Activated naive CD8-positive, alpha-beta T cell (primary cell): ENCODE measurements at regions not wholly inside any gene's neighbourhood (a gene's known extent, or its start where the extent isn't known, plus 50 kb on each side); places are given as distances from the start of the nearest gene placed in this dataset.
A peak's percentile ranks its signal among the peaks of the same experiment; 100 is the strongest.

Source experiments
- H3K27ac Mint-ChIP-seq: one replicate; pipeline ENCODE4 v1.8.0; 2021; ENCODE audit warnings: mixed read lengths
- H3K27me3 Mint-ChIP-seq: one replicate; pipeline ENCODE4 v1.8.0; 2021; ENCODE audit warnings: mixed read lengths
- H3K36me3 Mint-ChIP-seq: one replicate; pipeline ENCODE4 v1.8.0; 2021; ENCODE audit warnings: mixed read lengths
- H3K4me1 Mint-ChIP-seq: one replicate; pipeline ENCODE4 v1.8.0; 2021; ENCODE audit warnings: low read depth, mixed read lengths
- H3K4me3 Mint-ChIP-seq: one replicate; pipeline ENCODE4 v1.8.0; 2021; ENCODE audit warnings: mild to moderate bottlenecking, mixed read lengths
- H3K9me3 Mint-ChIP-seq: one replicate; pipeline ENCODE4 v1.8.0; 2021; ENCODE audit warnings: low read depth, mixed read lengths

DNA sequence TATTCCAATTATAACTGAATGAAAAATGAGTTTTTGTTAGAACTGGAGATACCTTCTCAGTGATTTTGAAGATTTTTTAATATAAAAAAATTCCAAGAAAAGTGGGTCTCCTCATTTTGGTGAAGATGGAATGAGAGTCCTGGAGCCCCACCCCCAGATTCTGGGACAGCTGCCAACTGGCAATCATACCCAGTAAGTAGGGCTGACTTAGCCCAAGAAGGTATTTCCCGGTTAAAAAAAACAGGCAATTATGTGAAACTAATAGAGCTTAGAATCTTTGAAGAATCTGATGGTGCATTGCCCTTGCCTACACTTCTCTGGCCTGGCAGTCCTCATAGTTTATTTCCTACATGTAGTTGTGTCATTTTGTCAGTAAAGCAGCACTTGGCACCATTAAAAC, 52.8 kb upstream of the VWDE start:
- Mint-ChIP-seq H3K27me3 (peaks cover 10% of the 10 kb centered on the region), H3K9me3 (no peaks in the 10 kb centered on the region), H3K27ac (no peak overlapping the region), H3K36me3 (no peaks in the 10 kb centered on the region), H3K4me1 (no peaks in the 10 kb centered on the region), H3K4me3 (no peak overlapping the region)

DNA sequence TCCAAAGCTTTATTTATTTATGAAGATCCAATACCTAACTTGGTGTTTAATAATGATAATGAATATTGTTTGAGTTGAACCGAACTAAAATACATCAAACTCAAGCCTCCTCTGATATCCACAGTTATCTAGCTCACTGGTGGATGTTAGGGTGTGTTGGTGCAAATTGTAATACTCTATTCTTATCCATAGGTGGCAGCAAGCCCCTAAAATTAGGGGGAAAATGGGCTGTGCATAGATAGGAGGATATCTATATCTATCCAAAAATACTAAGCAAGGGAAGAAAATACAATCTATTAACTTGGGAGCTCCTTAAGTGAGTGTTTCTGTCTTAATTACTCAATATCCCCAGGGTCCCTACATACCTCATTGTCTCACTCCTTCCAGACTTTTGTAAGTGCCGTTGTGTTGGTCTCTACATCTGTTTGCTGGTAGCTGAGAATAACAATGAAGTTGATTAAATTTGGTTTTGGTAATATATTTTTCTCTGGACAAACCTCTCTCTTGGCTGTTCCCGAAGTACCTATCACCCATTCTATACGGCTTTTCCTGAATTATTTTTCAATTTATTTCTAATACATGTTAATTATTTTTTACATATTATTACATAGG, 55.0 kb upstream of the VWDE start:
- Mint-ChIP-seq H3K9me3 (no peaks in the 10 kb centered on the region), H3K36me3 (no peaks in the 10 kb centered on the region), H3K4me3 (no peak overlapping the region), H3K4me1 (no peaks in the 10 kb centered on the region), H3K27ac (no peak overlapping the region), H3K27me3 (peaks cover 10% of the 10 kb centered on the region)

DNA sequence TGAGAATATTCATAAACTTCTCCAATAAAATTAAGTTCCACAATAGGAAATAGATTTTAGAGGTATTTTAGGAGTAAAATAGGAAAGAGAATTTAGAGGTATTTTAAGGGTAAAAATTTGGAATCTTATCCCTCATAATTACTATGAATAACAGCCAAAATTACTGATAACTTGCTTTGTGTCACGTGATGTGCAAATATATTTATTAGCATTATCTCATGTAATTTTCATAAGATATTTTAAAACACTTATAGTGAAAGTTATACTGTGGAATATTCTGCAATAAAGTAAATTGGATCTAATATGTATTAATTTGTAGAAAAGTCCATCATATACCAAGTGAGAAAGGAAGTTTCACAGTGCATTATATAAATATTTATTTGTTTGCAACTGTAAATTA, 64.2 kb upstream of the VWDE start:
- no peak overlapping the region for H3K27ac Mint-ChIP-seq
- H3K4me1 Mint-ChIP-seq: no peaks in the 10 kb centered on the region
- no peaks in the 10 kb centered on the region for H3K36me3 Mint-ChIP-seq
- no peak overlapping the region for H3K4me3 Mint-ChIP-seq
- peaks cover 2% of the 10 kb centered on the region for H3K27me3 Mint-ChIP-seq
- no peaks in the 10 kb centered on the region for H3K9me3 Mint-ChIP-seq

DNA sequence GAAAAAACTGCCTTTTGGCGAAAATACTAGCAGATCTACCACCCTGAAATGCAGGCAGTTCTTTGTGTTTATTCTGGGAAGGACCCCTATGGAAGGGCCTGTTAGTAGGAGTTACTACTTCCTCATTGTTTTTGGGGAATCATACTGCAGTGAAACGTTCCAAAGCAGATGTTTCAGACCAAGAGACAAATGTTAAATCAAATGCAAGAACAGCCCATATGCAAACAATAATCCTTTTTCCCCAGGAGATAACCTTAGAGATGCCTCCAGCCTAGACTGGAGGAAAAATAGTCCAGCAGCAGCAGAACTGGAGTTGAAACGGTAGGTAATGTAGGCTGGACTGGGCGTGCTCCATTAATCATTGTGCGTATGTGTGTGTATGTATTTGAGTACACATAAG, 65.9 kb upstream of the VWDE start:
- H3K4me3 Mint-ChIP-seq: no peak overlapping the region
- H3K27me3 Mint-ChIP-seq: peaks cover 2% of the 10 kb centered on the region
- H3K36me3 Mint-ChIP-seq: no peaks in the 10 kb centered on the region
- H3K4me1 Mint-ChIP-seq: no peaks in the 10 kb centered on the region
- H3K27ac Mint-ChIP-seq: no peak overlapping the region
- H3K9me3 Mint-ChIP-seq: no peaks in the 10 kb centered on the region

DNA sequence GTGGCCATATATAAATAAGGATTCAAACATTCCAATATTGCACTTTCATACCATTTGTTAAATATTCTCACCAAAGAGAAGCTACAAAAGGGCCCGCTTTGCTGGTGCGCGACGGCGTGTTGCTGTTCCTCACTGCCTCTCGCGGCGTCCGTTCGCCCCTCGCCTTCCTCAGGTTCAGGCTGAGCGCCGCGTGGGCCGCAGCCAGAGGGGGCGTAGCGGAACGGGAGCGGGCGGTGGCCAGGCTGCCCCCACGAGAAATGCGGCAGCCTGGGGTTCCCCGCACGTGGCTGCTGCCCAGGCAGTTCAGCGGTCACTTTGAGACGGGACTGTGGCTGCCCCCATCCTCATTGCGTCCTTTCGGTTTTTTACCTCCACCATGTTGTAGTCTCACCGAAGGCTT, 67.3 kb upstream of the VWDE start:
- Mint-ChIP-seq H3K4me1 (no peaks in the 10 kb centered on the region), H3K4me3 (no peak overlapping the region), H3K9me3 (no peaks in the 10 kb centered on the region), H3K27me3 (peaks cover 2% of the 10 kb centered on the region), H3K27ac (no peak overlapping the region), H3K36me3 (no peaks in the 10 kb centered on the region)

DNA sequence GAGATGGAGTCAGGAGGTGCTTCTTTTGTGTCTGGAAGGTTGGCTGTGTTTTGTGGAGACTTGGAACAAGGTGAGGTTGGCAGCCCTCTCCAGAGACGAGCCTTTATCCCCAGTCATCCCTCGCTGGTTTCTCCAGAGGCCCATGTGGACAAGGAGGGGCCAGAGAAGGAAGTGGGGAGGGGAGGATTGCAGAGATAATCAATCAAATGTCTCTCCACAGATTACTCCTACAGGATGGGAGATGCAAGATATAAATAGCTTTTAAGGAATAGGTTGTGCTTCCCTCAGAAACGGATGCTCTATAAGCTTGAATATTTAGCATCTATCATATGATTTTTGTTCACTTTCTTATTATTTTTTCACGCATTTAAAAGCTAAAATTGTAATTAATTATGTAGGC, 70.4 kb upstream of the VWDE start:
- no peak overlapping the region for H3K27ac Mint-ChIP-seq
- H3K4me3 Mint-ChIP-seq: no peak overlapping the region
- no peaks in the 10 kb centered on the region for H3K27me3 Mint-ChIP-seq
- no peaks in the 10 kb centered on the region for H3K4me1 Mint-ChIP-seq
- H3K36me3 Mint-ChIP-seq: no peaks in the 10 kb centered on the region
- no peaks in the 10 kb centered on the region for H3K9me3 Mint-ChIP-seq

DNA sequence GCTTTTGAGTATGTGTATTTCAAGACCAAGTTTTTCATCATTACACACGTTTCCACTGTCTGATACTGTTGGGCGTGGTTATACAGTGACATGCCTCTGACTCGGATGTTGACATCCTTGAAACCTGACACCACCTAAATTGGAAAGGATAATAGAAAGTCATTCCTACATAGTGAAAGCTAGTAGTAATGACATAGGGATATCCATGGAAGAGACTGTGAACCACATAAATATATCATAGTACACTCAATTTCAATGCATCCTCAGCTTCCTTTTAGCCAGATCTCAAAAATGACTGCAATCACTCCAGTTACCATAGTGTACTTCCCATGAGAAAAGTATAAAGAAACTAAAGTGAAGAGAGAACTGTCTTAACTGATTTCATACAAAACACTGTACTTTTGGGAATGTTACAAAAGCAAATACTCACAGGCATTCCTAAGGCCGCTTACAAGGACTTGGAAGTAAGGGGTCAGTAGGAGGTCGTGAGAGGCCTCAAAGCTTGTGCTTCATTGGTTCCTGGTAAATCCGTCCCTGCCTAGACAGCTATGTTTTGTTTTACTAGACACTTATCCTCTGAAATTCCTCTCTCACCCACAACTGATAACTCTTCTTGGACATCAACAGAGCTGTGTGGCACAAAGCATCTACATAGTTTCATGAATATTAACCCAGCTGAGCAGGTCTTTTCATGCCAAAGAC, 71.8 kb upstream of the VWDE start:
- no peaks in the 10 kb centered on the region for H3K4me1 Mint-ChIP-seq
- no peaks in the 10 kb centered on the region for H3K36me3 Mint-ChIP-seq
- no peak overlapping the region for H3K4me3 Mint-ChIP-seq
- no peaks in the 10 kb centered on the region for H3K9me3 Mint-ChIP-seq
- H3K27me3 Mint-ChIP-seq: no peaks in the 10 kb centered on the region
- H3K27ac Mint-ChIP-seq: no peak overlapping the region

DNA sequence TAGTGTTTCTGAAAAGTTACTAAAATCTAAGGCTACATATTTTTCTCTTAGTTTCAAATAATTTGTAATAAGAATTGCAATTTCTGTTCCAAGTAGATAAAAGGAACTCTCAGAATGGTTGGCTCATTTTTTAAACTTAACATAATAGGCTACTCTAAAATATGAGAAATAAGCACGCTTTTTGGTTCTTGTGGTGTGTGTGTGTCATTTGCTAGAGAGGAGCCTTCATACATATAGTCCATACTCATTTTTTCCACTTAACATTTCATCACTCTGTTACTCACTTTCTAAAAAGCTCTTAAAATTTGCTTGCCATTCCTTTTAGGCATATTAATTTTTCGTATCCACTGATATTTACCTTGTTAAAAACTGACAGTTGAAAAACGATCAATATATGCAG, 74.0 kb upstream of the VWDE start:
- H3K9me3 Mint-ChIP-seq: no peaks in the 10 kb centered on the region
- H3K4me3 Mint-ChIP-seq: no peak overlapping the region
- peaks cover 7% of the 10 kb centered on the region for H3K4me1 Mint-ChIP-seq
- no peak overlapping the region for H3K27ac Mint-ChIP-seq
- no peaks in the 10 kb centered on the region for H3K36me3 Mint-ChIP-seq
- H3K27me3 Mint-ChIP-seq: no peaks in the 10 kb centered on the region

DNA sequence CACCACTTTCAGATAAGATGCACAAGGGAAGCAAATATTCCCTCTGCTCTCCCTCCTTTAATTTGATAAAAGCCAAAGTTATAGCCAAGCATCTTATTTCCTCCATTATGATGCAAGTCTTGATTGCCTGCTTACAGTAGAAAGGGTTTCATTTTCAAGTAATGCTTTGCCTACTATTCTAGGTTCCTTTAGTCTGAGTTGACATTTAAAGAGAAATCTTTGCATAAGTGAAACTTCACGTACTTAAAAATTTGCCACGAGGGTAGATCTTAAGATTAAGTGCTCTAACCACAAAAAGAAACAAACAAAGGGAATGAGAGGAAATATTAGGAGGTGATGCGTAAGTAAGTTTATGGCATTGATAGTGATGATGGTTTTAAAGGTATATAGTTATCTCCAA, 78.1 kb upstream of the VWDE start:
- Mint-ChIP-seq H3K4me1 (peaks cover 9% of the 10 kb centered on the region), H3K27me3 (no peaks in the 10 kb centered on the region), H3K9me3 (no peaks in the 10 kb centered on the region), H3K36me3 (no peaks in the 10 kb centered on the region), H3K4me3 (peak overlapping the region; percentile 57), H3K27ac (no peak overlapping the region)

DNA sequence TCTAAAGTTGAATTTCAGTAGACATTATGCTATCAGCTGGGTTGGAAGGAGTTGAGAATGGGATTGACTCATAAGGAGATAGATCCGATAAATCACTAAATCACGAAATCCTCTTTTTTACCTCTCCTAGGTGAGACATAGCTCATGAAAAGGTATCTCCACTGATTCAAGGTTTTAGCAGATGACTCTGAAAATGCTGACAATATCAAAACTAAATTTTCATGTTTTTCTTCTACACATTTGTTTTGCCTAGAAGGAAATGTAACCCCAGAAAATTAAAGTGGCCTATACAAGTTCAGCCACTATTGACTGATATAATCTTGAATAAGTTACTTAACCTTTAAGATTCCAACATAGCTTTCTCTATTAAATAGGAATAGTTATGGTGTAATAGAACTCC, 82.2 kb upstream of the VWDE start:
- H3K36me3 Mint-ChIP-seq: no peaks in the 10 kb centered on the region
- H3K4me3 Mint-ChIP-seq: no peak overlapping the region
- no peaks in the 10 kb centered on the region for H3K9me3 Mint-ChIP-seq
- H3K27me3 Mint-ChIP-seq: peaks cover 5% of the 10 kb centered on the region
- H3K27ac Mint-ChIP-seq: no peak overlapping the region
- H3K4me1 Mint-ChIP-seq: peaks cover 9% of the 10 kb centered on the region

DNA sequence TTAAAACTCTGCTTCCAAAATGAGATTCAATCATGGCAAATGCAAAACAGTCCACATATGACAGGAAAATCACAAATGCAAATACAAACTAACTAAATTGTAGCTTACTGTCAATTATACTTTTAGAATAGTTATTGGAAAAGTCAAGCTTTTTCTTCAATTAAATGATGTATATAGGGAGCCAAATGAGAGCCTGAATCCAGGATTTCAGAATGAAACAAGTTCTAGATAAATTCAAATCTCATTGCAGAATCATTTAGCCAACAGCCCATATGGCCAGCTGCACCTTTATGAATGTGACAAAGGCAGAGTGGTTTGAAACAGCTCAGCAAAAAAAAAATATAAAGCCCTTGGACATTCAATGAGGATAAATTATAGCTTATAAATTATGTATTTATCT, 82.2 kb upstream of the SCIN start:
- no peak overlapping the region for H3K27ac Mint-ChIP-seq
- no peaks in the 10 kb centered on the region for H3K9me3 Mint-ChIP-seq
- H3K4me3 Mint-ChIP-seq: no peak overlapping the region
- H3K36me3 Mint-ChIP-seq: no peaks in the 10 kb centered on the region
- peaks cover 6% of the 10 kb centered on the region for H3K27me3 Mint-ChIP-seq
- H3K4me1 Mint-ChIP-seq: no peaks in the 10 kb centered on the region

DNA sequence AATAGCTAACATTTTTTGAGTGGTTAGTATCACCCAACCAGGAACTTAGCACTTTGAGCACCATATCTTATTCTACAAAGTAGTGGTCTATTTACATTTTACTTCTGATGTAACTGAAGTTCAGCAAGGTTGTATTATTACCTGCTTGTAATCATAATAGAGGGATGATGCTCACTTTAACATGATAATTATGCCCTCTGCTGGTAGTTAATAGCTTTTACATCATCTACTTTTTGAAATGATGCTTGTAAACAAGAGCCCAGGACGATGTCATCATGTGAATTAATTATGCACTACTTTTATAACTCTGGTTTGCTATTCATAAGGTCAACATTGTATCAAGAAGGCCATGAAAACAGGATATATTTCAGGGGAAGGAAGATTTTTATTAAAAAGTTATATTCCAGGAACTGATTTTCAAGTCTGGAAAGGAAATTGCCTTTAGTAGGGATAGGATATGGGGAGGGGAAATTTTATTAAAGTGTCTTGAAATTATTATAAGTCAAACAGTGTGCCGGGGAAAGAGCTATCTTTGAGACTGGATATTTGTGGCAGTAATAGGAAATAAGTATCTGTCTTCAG, 80.3 kb upstream of the SCIN start:
- no peak overlapping the region for H3K27ac Mint-ChIP-seq
- no peaks in the 10 kb centered on the region for H3K4me1 Mint-ChIP-seq
- H3K27me3 Mint-ChIP-seq: peaks cover 8% of the 10 kb centered on the region
- no peaks in the 10 kb centered on the region for H3K36me3 Mint-ChIP-seq
- no peak overlapping the region for H3K4me3 Mint-ChIP-seq
- no peaks in the 10 kb centered on the region for H3K9me3 Mint-ChIP-seq

DNA sequence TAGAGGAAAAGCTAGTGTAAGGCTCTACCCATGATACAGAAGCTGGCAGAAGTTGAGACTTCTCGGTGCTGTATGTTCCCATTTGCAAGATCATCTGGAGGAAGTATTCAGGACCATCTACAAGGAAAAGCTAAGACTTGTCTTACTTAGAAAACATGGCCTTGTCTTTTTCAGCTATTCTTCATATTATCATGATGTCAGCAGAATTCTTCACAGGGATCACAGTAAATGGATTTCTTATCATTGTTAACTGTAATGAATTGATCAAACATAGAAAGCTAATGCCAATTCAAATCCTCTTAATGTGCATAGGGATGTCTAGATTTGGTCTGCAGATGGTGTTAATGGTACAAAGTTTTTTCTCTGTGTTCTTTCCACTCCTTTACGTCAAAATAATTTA, 79.6 kb upstream of the SCIN start:
- no peaks in the 10 kb centered on the region for H3K4me1 Mint-ChIP-seq
- H3K4me3 Mint-ChIP-seq: no peak overlapping the region
- H3K27me3 Mint-ChIP-seq: peaks cover 10% of the 10 kb centered on the region
- no peaks in the 10 kb centered on the region for H3K9me3 Mint-ChIP-seq
- H3K27ac Mint-ChIP-seq: no peak overlapping the region
- H3K36me3 Mint-ChIP-seq: no peaks in the 10 kb centered on the region

DNA sequence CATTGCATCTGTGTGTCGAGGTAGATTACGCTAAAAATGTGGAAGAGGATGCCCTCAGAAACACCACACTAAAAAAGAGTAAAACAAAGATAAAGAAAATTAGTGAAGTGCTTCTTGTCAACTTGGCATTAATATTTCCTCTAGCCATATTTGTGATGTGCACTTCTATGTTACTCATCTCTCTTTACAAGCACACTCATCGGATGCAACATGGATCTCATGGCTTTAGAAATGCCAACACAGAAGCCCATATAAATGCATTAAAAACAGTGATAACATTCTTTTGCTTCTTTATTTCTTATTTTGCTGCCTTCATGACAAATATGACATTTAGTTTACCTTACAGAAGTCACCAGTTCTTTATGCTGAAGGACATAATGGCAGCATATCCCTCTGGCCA, 79.0 kb upstream of the SCIN start:
- Mint-ChIP-seq H3K27me3 (peaks cover 11% of the 10 kb centered on the region), H3K36me3 (no peaks in the 10 kb centered on the region), H3K9me3 (no peaks in the 10 kb centered on the region), H3K4me3 (no peak overlapping the region), H3K4me1 (no peaks in the 10 kb centered on the region), H3K27ac (no peak overlapping the region)

DNA sequence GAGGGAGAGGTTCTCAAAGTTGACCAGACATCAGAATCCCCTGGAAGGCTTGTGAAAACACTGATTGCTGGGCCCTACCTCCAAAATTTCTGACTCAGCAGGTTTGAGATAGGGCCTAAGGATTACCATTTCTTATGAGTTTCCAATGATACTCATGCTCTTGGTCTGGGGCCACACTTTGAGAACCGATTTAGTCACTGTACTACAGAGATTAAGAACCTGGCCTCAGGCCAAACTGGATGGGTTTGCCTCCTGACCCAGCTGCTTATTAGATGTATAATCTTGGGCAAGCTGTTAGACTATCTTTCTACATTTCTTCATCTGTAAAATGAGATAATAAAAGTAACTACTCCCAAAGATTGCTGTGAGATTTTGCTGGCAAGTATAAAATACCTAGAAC, 77.1 kb upstream of the SCIN start:
- peaks cover 12% of the 10 kb centered on the region for H3K27me3 Mint-ChIP-seq
- no peaks in the 10 kb centered on the region for H3K4me1 Mint-ChIP-seq
- H3K9me3 Mint-ChIP-seq: no peaks in the 10 kb centered on the region
- H3K36me3 Mint-ChIP-seq: no peaks in the 10 kb centered on the region
- no peak overlapping the region for H3K27ac Mint-ChIP-seq
- H3K4me3 Mint-ChIP-seq: no peak overlapping the region
